Naive thymus-derived CD4-positive, alpha-beta T cell (primary cell): ENCODE measurements at regions not wholly inside any gene's neighbourhood (a gene's known extent, or its start where the extent isn't known, plus 50 kb on each side); places are given as distances from the start of the nearest gene placed in this dataset.

ENCODE experiments used
- ATAC-seq: fragments of 150-1000 bp; cut with Tn5 transposase; 2 replicates; pipeline ENCODE4 v1.10.0; 2021; ENCODE audit warnings: mild to moderate bottlenecking, moderate library complexity
- CTCF ChIA-PET: fragments of 350-600 bp; sonication (Branson Sonifier 250); formaldehyde crosslinking; loops from one replicate; lab custom pipeline; 2021; ENCODE audit warnings: antibody characterized with exemption; lab: Charles Lee
- POLR2A ChIA-PET: fragments of 350-600 bp; sonication (Branson Sonifier 250); formaldehyde crosslinking; loops from one replicate; lab custom pipeline; 2021; ENCODE audit warnings: antibody characterized with exemption, inconsistent platforms; lab: Charles Lee
- DNase-seq, 9 donors: peaks; one replicate each; pipeline versions ENCODE4 v3.0.0 to v3.0.0-alpha.2; 2020 to 2022; ENCODE audit warnings: mixed read lengths in 1 of 9
- H3K27ac ChIP-seq: one replicate; pipeline ENCODE4 v1.7.0; 2013; ENCODE audit warnings: mild to moderate bottlenecking, low read depth, low read length, moderate library complexity
- H3K27me3 ChIP-seq, 2 donors: one replicate each; pipeline ENCODE4 v1.7.0; 2013; ENCODE audit warnings: low read length in 2 of 2, mild to moderate bottlenecking in 2 of 2, moderate library complexity in 2 of 2; ENCODE audit not compliant: control insufficient read depth in 2 of 2, insufficient read depth in 2 of 2
- H3K36me3 ChIP-seq, 3 experiments: 1 replicate in 2 of 3; 2 replicates in 1 of 3; pipeline ENCODE4 v1.7.0; 2013; ENCODE audit warnings: low read length in 3 of 3, mild to moderate bottlenecking in 3 of 3, moderate library complexity in 1 of 3; ENCODE audit not compliant: insufficient read depth in 3 of 3, control insufficient read depth in 2 of 3
- H3K4me1 ChIP-seq, 2 donors: one replicate each; pipeline ENCODE4 v1.7.0; 2013; ENCODE audit warnings: low read length in 2 of 2, mild to moderate bottlenecking in 2 of 2, moderate library complexity in 1 of 2; ENCODE audit not compliant: control insufficient read depth in 2 of 2, insufficient read depth in 2 of 2
- H3K4me3 ChIP-seq: 2 replicates; pipeline ENCODE4 v1.7.0; 2013; ENCODE audit warnings: mild to moderate bottlenecking, low read length
- H3K9me3 ChIP-seq, 3 experiments: 1 replicate in 2 of 3; 2 replicates in 1 of 3; pipeline ENCODE4 v1.7.0; 2013; ENCODE audit warnings: low read length in 3 of 3; ENCODE audit not compliant: control insufficient read depth in 2 of 3
- H3K27ac Mint-ChIP-seq, 9 donors: one replicate each; pipeline ENCODE4 v1.8.0; 2020 to 2022; ENCODE audit warnings: mixed read lengths in 9 of 9, mild to moderate bottlenecking in 8 of 9, moderate library complexity in 5 of 9, inconsistent platforms in 2 of 9
- H3K27me3 Mint-ChIP-seq, 5 donors: one replicate each; pipeline ENCODE4 v1.8.0; 2021 to 2022; ENCODE audit warnings: mixed read lengths in 5 of 5, mild to moderate bottlenecking in 1 of 5
- H3K36me3 Mint-ChIP-seq, 5 donors: one replicate each; pipeline ENCODE4 v1.8.0; 2020 to 2022; ENCODE audit warnings: mixed read lengths in 5 of 5, mild to moderate bottlenecking in 3 of 5, inconsistent platforms in 1 of 5
- H3K4me1 Mint-ChIP-seq, 7 donors: one replicate each; pipeline ENCODE4 v1.8.0; 2020 to 2022; ENCODE audit warnings: mixed read lengths in 7 of 7, mild to moderate bottlenecking in 3 of 7, inconsistent platforms in 1 of 7
- H3K4me3 Mint-ChIP-seq, 10 donors: one replicate each; pipeline ENCODE4 v1.8.0; 2020 to 2022; ENCODE audit warnings: mild to moderate bottlenecking in 10 of 10, mixed read lengths in 10 of 10, moderate library complexity in 6 of 10, inconsistent platforms in 2 of 10
- H3K9me3 Mint-ChIP-seq, 11 donors: one replicate each; pipeline ENCODE4 v1.8.0; 2020 to 2022; ENCODE audit warnings: mixed read lengths in 11 of 11, mild to moderate bottlenecking in 4 of 11, inconsistent platforms in 1 of 11, moderate library complexity in 1 of 11
- intact Hi-C, 2 donors: fragments of 100-400 bp; cut with micrococcal nuclease; formaldehyde crosslinking; loops; one replicate each; pipeline ENCODE4 v1.15.1; 2023

DNA sequence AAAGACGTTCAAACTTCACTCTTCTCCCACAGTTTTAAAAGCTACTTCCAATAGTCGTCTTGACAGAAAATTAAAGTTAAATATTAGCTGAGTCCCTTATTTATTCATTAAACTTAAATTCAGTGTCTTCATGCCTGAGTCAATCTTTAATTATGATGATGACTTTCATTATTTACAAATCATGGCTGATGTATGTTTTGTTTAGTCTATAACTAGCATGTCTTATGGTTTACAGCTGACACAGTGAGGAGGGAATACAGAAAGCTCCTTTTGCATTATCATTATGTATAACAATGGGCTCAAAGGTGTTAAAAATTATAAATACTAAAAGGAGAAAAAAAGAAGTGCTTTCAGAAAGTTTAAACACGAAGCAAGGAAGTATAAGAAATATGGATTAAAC, 1333.1 kb downstream of the CDH8 start:
- no peaks in the 10 kb centered on the region for H3K36me3 Mint-ChIP-seq
- no peak overlapping the region for H3K27ac Mint-ChIP-seq
- peaks cover 0 to 20% (median 6%) of the 10 kb centered on the region in 11 donors for H3K9me3 Mint-ChIP-seq
- DNase-seq (no peak), ATAC-seq (no peak)
- no peak overlapping the region for H3K4me3 ChIP-seq
- H3K36me3 ChIP-seq = no peaks in the 10 kb centered on the region
- no peaks in the 10 kb centered on the region for H3K4me1 Mint-ChIP-seq
- no peak overlapping the region for H3K4me3 Mint-ChIP-seq
- POLR2A ChIA-PET = no interaction called here
- H3K4me1 ChIP-seq = no peaks in the 10 kb centered on the region
- intact Hi-C loops = no loop called here
- H3K27me3 ChIP-seq = no peaks in the 10 kb centered on the region
- CTCF ChIA-PET = no interaction called here
- no peaks in the 10 kb centered on the region for H3K27me3 Mint-ChIP-seq
- H3K9me3 ChIP-seq = no peaks in the 10 kb centered on the region
- H3K27ac ChIP-seq = no peak overlapping the region

DNA sequence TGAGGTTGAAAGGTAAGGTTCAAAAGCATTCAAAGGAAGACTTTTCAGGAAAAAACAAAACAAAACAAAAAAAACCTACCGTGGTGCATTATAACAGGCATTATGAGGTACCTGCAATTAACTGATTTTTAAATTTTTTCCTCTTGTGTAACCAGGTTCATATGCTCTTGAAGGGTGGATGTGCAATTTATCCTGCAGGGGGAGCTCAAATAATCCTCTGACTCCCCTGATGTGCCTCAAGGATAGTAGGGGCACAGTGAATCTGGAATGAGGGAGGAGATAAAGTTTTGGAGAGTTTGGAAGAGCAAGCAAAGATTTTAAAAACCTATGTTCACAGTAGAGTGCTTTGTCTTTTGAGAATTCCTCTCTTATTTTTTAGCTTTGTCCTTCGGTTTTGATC, 1349.4 kb downstream of the CDH8 start:
- Histone ChIP-seq H3K4me3 (no peak overlapping the region), H3K27me3 (no peaks in the 10 kb centered on the region), H3K9me3 (peaks cover 0 to 5% (median 0%) of the 10 kb centered on the region in 3 experiments), H3K4me1 (no peaks in the 10 kb centered on the region), H3K27ac (no peak overlapping the region), H3K36me3 (no peaks in the 10 kb centered on the region)
- Mint-ChIP-seq H3K27me3 (no peaks in the 10 kb centered on the region), H3K4me1 (no peaks in the 10 kb centered on the region), H3K27ac (no peak overlapping the region), H3K36me3 (no peaks in the 10 kb centered on the region), H3K4me3 (no peak overlapping the region), H3K9me3 (peaks cover 6 to 36% (median 15%) of the 10 kb centered on the region in 11 donors)
- ATAC-seq (no peak), DNase-seq (no peak)
- intact Hi-C loops = no loop called here
- ChIA-PET CTCF (no interaction called here), POLR2A (no interaction called here)

DNA sequence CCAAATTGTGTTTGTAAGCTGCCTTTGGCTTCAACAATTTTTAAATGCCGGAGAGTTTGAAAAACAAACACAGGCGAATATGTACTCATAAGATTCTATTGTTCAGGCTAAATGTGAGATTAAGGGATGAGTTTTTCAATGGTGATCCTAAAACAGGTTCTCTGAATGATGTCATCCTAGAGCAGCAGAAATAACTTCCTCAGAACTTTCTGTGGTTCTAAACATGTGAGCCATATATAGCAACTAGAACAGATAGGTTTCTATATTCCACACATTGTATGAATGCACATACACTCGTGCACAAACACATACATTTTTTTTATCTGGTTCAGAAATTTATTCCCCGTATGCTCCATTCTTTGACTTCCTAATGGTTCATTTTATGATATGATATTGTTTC, 1352.2 kb downstream of the CDH8 start:
- Mint-ChIP-seq H3K27ac (no peak overlapping the region), H3K9me3 (peaks cover 5 to 51% (median 14%) of the 10 kb centered on the region in 11 donors), H3K4me1 (no peaks in the 10 kb centered on the region), H3K4me3 (no peak overlapping the region), H3K36me3 (no peaks in the 10 kb centered on the region), H3K27me3 (no peaks in the 10 kb centered on the region)
- CTCF ChIA-PET = no interaction called here
- Histone ChIP-seq H3K4me3 (no peak overlapping the region), H3K36me3 (no peaks in the 10 kb centered on the region), H3K27me3 (no peaks in the 10 kb centered on the region), H3K9me3 (peaks cover 0 to 5% (median 0%) of the 10 kb centered on the region in 3 experiments), H3K4me1 (no peaks in the 10 kb centered on the region), H3K27ac (no peak overlapping the region)
- intact Hi-C loops = no loop called here
- no peak for DNase-seq
- POLR2A ChIA-PET = no interaction called here
- ATAC-seq = no peak

DNA sequence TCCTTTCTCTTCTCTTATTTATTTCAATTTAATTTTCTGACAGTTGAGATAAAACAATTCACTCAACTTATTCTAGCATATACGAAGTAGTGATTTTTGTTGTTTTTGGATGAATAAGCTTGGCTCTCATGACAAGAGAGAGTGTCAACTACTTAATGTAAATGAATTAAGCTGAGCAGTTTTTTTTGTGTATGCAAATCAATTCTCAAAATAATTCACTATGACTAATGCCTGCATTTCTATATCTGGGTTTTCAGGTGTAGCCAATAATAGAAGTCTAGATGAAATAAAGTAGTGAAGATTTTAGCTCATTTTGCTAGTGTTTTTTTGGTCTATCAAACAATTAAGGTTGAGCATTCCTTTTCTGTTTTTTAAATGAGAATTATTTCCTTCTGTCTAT, 1354.0 kb downstream of the CDH8 start:
- no peaks in the 10 kb centered on the region for H3K27me3 Mint-ChIP-seq
- DNase-seq (no peak), ATAC-seq (no peak)
- H3K27ac Mint-ChIP-seq = no peak overlapping the region
- no peaks in the 10 kb centered on the region for H3K36me3 Mint-ChIP-seq
- H3K36me3 ChIP-seq = no peaks in the 10 kb centered on the region
- no peaks in the 10 kb centered on the region for H3K4me1 ChIP-seq
- peaks cover 0 to 44% (median 13%) of the 10 kb centered on the region in 11 donors for H3K9me3 Mint-ChIP-seq
- no peaks in the 10 kb centered on the region for H3K27me3 ChIP-seq
- no peak overlapping the region for H3K27ac ChIP-seq
- ChIA-PET CTCF (no interaction called here), POLR2A (no interaction called here)
- H3K4me1 Mint-ChIP-seq = no peaks in the 10 kb centered on the region
- H3K9me3 ChIP-seq = peaks cover 0 to 9% (median 0%) of the 10 kb centered on the region in 3 experiments
- no peak overlapping the region for H3K4me3 ChIP-seq
- no peak overlapping the region for H3K4me3 Mint-ChIP-seq
- intact Hi-C loops = no loop called here

DNA sequence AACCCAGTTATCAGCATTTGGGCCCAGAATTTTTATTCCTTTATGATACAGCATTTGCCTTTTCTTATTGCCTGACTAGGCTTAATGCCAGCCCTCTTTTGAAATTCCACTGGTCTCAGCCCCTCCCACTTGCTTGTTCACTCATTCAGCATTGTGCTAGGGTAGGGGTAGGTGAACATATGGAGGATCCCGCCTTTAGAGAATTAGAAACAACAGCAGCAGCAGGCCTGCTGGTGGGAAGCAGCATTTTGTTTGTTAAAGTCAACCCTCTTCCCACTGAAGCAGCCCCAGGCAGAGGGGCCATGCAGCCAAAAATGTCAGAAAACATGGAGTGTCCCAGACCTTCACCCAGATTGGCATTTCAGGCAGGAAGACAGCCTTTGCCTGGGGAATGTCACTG, 1355.2 kb downstream of the CDH8 start:
- Histone ChIP-seq H3K9me3 (peaks cover 0 to 4% (median 0%) of the 10 kb centered on the region in 3 experiments), H3K4me1 (no peaks in the 10 kb centered on the region), H3K36me3 (no peaks in the 10 kb centered on the region), H3K27ac (no peak overlapping the region), H3K27me3 (no peaks in the 10 kb centered on the region), H3K4me3 (no peak overlapping the region)
- H3K27me3 Mint-ChIP-seq = no peaks in the 10 kb centered on the region
- no peak overlapping the region for H3K4me3 Mint-ChIP-seq
- H3K36me3 Mint-ChIP-seq = no peaks in the 10 kb centered on the region
- H3K27ac Mint-ChIP-seq = no peak overlapping the region
- peaks cover 3 to 35% (median 9%) of the 10 kb centered on the region in 11 donors for H3K9me3 Mint-ChIP-seq
- ChIA-PET CTCF (no interaction called here), POLR2A (no interaction called here)
- intact Hi-C loops = no loop called here
- no peak for DNase-seq
- ATAC-seq = no peak
- no peaks in the 10 kb centered on the region for H3K4me1 Mint-ChIP-seq

DNA sequence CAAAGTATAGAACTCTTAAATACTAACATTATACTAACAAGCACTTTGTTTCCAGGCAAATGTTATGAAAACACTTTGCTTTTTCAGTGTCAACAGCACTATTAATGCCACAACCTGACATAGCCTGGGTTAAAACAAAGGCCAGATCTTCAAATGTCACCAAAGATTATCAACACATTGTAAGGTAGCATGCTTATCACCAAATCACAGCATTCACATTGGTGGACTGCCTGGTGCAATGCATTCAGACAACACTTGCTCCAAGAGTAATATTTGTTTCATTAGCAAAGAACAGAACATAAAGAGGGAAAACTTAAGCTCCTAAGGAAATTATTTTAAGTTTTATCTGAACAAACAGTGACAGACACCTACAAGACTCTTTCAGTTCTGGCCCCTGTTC, 1361.2 kb downstream of the CDH8 start:
- Histone ChIP-seq H3K4me3 (no peak overlapping the region), H3K4me1 (no peaks in the 10 kb centered on the region), H3K9me3 (peaks cover 0 to 4% (median 0%) of the 10 kb centered on the region in 3 experiments), H3K36me3 (no peaks in the 10 kb centered on the region), H3K27ac (no peak overlapping the region), H3K27me3 (no peaks in the 10 kb centered on the region)
- Mint-ChIP-seq H3K27ac (no peak overlapping the region), H3K9me3 (peaks cover 0 to 33% (median 6%) of the 10 kb centered on the region in 11 donors), H3K27me3 (no peaks in the 10 kb centered on the region), H3K4me3 (no peak overlapping the region), H3K4me1 (no peaks in the 10 kb centered on the region), H3K36me3 (no peaks in the 10 kb centered on the region)
- DNase-seq (no peak), ATAC-seq (no peak)
- POLR2A ChIA-PET = no interaction called here
- CTCF ChIA-PET = no interaction called here
- intact Hi-C loops = no loop called here

DNA sequence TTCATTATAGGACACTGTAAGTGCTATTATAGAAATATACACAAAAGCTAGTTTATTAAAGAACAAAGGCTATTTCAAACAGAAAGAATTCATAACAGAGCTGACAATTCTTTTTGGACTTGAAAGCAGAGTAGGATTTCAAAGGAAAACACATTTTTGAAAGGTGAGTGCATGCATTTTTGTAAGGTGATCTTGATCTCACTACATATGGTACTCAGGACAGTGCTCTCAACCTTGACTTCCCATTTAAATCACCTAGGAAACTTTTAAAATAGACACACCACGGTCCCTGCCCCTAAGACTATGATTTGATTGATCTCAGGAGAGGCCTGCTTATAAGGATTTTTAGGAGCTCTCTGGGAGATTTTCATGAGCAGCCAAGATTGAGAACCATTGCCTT, 1362.0 kb downstream of the CDH8 start:
- no peaks in the 10 kb centered on the region for H3K36me3 ChIP-seq
- no peak for DNase-seq
- no peaks in the 10 kb centered on the region for H3K27me3 ChIP-seq
- Mint-ChIP-seq H3K9me3 (peaks cover 0 to 30% (median 6%) of the 10 kb centered on the region in 11 donors), H3K27me3 (no peaks in the 10 kb centered on the region), H3K36me3 (no peaks in the 10 kb centered on the region), H3K27ac (no peak overlapping the region), H3K4me1 (no peaks in the 10 kb centered on the region), H3K4me3 (no peak overlapping the region)
- no peaks in the 10 kb centered on the region for H3K4me1 ChIP-seq
- CTCF ChIA-PET = no interaction called here
- intact Hi-C loops = no loop called here
- H3K9me3 ChIP-seq = peaks cover 0 to 4% (median 0%) of the 10 kb centered on the region in 3 experiments
- no peak for ATAC-seq
- H3K27ac ChIP-seq = no peak overlapping the region
- POLR2A ChIA-PET = no interaction called here
- H3K4me3 ChIP-seq = no peak overlapping the region
